GM18519 (cell line): ENCODE measurements at regions not wholly inside any gene's neighbourhood (a gene's known extent, or its start where the extent isn't known, plus 50 kb on each side); places are given as distances from the start of the nearest gene placed in this dataset.
"Not testable (repeated sequence)": the region's sequence is repeated elsewhere in the genome, so short reads cannot be mapped to it uniquely, and the experiment has no call there.

Source experiments
- ATAC-seq: cut with Tn5 transposase; IDR thresholded peaks from one replicate; pipeline ENCODE4 v1.9.1; 2021; ENCODE audit warnings: mild to moderate bottlenecking, moderate library complexity; ENCODE audit not compliant: unreplicated experiment, low FRiP score

DNA sequence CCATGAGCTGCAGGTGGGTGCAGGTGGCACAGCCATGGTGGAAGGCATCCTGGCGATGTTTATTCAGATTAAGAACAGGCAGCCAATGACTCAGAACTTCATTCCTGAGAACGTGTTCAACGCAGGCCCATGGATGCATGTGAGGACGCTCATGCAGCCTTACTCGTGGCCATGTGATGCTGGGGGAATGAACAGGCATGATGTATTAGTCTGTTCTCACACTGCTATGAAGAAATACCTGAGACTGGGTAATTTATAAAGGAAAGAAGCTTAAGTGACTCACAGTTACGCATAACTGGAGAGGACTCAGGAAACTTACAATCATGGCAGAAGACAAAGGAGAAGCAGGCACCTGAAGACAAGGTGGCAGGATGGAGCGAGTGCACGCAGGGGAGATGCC, 146.6 kb downstream of the RNASET2 start:
- ATAC-seq: no peak

DNA sequence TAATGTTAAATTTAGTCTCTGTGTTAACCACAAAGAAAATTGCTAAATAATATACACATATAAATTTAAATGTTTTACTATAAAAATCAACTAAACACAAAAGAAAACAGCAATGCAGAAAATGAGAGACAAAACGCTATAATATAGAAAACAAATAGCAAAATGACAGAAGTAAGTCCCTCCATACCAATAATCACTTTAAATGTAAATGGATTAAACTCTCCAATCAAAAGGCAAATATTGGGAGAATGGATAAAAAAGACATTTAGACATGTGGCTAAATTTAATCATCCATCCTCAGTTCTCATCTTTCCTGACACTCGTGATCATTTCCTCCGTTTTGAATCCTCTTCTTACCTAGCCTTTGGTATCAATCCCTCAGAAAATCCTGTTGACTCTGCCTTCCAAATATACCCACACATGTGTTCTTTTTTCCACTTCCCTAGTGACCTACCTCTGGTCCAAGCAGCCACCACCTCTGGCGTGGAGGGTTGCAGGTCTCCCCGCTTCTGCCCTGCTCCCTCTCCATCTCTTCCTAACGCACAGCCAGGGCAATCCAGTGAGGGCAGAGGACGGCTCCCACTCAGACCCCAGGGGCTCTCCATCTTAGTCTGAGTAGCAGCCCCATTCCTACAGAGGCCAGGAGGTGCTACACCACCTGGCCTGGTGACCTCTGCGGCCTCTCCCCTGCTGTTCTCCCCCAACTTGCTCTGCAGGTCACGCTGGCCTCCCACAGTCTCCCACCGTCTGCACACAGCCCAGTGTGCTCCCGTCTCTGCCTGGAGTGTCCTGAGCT, 149.2 kb downstream of the RNASET2 start:
- no peak for ATAC-seq

DNA sequence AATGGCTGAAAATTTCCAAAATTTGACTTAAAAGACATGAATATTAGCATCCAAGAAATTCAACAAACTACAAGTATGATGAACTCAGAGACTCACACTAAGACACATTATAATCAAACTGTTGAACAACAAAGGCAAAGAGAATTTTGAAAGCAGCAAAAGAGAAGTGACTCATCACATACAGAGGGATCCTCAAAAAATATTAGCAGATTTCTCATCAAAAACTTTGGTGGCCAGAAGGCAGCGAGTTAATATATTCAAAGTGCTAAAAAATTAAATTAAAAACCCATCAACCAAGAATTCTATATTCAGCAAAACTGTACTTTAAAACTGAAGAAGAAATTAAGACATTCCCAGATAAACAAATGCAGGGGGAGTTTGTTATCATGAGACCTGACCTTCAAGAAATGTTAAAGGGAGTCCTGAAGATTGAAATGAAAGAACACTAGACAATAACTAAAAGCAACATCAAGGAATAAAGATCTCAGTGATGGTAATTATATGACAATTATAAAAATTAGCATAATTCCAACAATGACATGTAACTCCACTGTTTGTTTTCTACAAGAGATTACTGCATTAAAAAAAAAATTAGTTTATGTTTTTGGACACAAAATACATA, 150.0 kb downstream of the RNASET2 start:
- no peak for ATAC-seq

DNA sequence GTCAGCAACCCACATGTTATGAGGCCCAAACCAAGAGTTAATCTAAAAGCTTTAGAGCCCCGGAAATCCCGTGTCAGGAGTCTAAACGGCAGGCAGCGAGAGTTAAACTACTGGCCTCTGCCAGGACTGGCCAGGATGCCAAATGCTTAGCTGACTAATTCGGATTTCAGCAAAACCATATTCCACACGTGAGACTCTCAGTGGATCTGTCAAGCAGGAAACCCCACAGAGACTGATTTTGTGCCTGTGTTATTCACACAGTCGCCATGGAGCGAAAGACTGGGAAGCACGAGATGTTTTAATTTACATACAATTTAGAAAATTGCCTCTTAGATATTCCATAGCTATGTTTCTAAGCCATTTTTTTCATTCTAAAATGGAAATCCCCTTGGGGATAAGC, 152.9 kb downstream of the RNASET2 start:
- ATAC-seq: no peak

DNA sequence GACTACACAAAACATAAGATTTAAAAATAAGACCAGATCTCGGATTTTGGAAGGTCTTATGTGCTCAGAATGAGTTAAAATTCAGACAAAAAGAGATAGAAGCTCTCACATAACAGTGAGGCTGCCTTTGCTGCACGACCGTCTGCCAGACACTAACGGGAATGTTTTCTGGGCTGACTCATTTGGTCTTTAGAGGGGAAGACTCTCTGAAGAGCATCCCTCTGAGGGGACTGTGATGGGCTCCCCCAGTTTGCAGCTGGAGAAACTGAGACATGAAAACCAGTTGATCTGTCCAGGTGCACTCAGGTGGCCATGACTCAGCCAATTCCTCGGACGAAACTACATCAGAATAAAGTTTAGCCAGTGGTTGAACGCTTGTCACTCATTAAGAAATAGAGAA, 153.9 kb downstream of the RNASET2 start:
- no peak for ATAC-seq

DNA sequence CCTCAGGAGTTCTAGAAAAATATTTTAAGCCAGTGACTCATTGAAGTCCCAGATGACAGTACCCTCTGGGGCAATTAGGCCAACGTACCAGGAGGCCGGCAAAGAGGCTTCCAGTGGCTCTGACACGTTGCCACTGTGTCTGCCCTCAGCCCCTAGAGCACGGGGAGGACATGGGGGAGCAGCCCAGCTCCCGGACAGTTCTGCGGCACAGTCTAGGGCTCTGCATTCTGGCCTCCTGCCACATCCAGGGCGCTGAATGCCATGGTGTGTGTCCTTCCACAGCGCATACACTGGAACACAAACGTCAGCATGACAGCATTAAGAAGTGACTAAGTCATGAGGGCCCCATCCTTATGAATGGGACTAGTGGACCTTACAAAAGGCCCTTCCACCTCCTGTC, 156.2 kb downstream of the RNASET2 start:
- ATAC-seq: no peak

DNA sequence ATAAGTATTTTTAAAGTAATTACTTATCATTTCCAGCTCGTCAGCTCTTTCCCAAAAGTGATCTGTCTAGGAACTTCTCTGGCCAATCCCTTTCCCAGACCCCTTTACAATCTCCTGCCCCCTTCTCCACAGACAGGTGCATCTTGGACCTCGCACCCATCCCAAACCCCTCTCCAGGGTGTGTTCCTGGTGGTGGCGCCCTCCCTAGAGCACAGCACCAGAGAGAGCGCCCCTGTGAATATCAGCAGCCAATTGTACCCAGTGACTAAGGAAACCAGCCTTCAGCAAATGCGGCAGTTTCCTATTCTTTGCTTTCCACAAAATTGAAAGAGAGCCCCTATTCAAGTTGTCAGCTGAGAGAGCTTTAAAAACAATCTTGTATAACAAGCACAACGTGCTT, 157.7 kb downstream of the RNASET2 start:
- no peak for ATAC-seq

DNA sequence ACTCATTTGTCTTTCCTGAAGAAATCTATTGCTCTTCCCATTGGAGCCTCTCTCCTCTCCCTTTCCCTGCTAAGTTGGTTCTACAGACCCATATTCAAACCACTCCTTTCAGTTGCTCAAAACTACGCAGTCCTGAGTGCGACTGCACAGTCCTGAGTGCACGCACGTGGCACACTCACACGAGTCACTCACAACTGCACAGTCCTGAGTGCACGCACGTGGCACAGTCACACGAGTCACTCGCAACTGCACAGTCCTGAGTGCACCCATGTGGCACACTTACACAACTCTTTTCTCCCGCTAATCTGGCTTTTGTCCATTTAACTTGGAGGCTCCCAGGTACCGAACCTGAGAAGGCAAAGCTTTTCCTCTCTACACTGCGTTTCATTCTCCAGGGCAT, 159.7 kb downstream of the RNASET2 start:
- ATAC-seq: no peak

DNA sequence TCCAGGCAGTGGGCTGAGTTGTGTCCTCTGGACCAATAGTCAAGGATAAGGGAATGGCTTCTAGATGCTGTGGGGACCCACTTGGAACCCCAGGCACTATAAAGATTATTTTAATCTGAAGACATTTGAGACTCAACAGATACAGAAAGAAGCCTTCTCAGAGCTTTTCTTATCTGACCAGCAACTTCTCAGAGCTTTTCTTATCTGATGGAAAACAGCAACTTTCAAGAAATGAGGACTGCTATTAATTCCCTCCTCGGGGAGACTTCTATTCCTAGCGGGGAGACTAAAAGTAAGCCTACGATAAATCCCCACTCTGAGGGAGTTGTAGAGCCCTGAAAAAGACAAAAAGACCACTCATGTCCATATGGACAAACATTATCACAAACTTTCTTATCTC, 160.5 kb downstream of the RNASET2 start:
- ATAC-seq: no peak

DNA sequence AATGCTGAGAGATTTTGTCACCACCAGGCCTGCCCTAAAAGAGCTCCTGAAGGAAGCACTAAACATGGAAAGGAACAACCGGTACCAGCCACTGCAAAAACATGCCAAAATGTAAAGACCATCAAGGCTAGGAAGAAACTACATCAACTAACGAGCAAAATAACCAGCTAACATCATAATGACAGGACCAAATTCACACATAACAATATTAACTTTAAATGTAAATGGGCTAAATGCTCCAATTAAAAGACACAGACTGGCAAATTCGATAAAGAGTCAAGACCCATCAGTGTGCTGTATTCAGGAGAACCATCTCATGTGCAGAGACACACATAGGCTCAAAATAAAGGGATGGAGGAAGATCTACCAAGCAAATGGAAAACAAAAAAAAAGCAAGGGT, 163.8 kb upstream of the RPS6KA2 start:
- ATAC-seq: not testable (repeated sequence)

DNA sequence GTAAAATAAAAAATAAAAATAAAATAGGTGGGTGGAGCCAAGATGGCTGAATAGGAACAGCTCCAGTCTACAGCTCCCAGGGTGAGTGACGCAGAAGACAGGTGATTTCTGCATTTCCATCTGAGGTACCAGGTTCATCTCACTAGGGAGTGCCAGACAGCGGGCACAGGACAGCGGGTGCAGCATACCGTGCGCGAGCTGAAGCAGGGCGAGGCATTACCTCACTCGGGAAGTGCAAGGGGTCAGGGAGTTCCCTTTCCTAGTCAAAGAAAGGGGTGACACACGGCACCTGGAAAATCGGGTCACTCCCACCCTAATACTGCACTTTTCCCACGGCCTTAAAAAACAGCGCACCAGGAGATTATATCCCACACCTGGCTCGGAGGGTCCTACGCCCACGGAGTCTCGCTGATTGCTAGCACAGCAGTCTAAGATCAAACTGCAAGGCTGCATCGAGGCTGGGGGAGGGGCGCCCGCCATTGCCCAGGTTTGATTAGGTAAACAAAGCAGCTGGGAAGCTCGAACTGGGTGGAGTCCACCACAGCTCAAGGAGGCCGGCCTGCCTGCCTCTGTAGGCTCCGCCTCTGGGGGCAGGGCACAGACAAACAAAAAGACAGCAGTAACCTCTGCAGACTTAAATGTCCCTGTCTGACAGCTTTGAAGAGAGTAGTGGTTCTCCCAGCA, 161.9 kb upstream of the RPS6KA2 start:
- ATAC-seq: not testable (repeated sequence)

DNA sequence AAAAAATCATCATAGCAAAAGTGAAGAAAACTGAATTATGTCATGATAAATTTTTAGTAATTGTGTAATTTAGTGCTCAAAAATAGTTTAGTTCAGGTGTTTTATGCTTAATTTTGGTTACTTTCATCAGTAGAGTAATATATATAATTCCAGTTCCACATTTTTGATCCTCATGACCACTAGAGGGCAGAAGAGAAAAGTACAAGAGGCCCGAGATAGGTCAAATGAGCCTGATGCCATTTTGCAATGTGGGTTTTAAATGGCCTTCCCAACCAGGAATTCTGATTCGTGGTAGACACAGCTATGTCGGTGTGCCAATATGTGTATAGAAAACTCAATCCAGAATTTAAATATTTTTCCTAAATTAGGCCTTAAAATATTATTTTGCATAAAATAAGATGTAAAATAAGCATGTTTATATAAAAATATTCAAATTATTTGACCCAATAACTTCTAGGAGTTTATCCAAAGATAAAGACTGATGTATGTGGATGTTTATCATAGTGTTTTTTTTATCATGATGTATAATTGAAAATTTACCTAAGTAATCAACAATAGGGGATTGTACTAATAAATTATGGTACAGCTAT, 159.7 kb upstream of the RPS6KA2 start:
- no peak for ATAC-seq

DNA sequence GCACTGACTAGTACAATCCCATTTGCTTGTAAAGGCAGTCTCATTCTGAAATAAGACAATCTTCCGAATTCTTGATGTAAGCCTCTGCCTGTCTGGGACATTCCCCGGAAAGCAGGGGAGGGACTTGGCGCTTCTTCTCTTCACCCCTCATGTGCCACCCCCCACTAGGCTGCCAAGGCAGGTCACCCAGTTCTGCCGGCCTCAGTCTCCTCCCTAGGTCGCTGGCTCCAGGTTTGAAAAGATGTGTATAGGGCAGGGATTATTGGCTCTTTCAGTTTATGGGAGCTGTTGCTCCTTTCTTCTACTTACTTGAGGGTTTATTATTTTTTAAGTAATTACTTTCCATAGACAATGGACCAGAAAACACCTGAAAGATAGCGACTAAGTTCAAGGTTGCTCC, 158.1 kb upstream of the RPS6KA2 start:
- ATAC-seq: no peak

DNA sequence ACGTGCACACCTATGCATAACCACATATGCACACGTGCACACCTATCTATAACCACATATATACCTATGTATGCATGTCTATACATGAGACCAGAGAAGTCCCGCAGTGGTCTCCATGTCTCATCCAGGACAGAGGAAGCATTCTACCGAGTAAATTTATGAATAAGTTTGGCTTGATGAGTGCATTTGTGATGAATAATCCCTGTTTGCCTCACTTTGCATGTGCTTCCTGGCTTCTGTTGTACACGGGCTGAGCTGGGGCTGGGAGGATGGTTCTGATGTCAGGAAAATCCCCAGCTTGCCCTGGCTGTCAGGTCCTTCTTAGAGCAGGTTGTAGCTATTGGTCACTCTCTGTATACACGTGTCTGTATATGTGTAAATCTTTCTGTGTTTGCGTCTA, 157.6 kb upstream of the RPS6KA2 start:
- ATAC-seq: no peak

DNA sequence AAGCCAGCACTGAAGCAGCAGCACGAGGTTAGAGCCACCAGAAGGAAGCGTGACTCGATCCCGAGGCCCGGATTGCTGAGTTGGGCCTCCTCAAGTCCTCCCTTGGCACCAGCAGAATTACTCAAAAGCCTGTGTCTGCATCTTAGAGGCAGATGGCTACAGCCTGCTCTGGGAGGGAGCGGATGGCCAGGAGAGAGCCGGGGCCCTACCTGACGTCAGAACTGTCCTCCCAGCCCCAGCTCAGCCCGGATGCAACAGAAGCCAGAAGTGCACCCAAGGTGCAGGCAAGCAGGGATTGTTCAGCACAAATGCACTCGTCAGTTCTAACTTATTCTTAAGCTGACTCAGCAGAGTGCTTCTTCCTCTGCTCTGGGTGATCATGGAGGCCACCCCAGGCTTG, 155.5 kb upstream of the RPS6KA2 start:
- ATAC-seq: no peak

DNA sequence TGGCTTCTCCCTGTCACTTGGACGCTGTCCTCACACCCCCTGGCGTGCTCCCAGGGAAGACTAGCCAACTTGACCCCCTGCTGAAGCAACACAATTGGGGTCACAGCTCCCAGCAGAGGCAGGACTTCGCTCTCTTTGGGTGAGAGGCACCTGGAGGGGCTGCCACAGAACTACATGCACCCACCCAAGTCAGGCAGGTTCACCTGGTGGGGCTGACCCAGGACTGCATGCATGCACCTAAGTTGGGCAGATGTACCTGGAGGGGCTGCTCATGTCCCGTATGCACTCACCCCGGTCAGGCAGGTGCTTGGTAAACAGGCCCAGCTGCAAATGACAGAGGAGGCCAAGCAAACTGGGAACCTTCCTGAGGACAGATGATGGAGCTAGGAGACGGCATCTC, 154.3 kb upstream of the RPS6KA2 start:
- ATAC-seq: no peak

DNA sequence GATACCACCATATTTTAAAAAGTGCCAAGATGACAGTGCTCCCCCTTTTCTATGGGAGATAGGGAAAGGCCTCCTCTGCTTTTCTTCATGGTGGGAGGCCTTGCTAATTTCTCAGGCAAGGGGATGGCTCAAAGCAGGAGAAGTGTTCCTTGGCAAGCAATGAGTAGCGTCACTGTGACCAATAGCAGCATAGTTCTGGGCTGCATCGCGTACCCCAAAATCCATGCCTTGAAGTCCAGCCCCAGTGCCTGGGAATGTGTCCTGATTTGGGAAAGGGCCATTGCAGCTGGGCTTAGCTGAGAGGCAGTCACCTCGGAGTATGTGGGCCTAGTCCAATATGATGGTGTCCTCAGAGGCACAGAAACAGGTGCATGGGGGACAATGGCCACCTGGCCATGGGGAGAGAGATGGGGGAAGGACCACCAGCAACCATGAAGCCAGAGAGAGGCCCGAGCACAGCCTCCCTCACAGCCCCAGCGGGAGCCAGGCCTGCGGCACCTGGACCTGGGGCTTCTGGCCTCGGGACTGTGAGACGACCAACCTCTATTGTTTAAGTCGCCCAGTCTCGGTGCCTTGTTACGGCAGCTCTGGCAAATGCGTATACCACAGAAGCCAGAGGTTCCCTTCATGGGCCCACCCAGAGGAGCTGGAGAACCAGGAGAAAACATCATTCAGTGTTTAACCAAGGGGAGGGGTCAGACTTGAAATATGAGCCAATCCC, 153.1 kb upstream of the RPS6KA2 start:
- no peak for ATAC-seq

DNA sequence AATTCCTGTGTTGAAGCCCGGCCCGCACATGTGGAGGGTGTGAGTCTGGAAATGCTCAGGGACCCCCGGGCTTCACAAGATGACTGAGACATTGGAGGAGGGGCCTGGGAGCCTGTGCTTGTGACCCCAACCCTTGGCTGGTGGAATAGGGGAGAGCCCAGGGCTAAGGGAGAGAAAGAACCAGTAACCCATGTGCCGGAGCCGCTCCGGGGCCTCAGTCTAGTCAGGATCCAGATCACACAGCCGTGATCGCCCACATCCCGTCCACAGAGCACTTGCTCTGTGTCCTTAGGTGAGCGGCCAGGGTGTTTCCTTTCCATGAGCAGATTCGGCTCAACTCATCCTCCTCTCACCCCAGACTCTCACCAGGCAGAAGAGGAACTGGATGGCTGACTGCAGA, 152.3 kb upstream of the RPS6KA2 start:
- ATAC-seq: no peak

DNA sequence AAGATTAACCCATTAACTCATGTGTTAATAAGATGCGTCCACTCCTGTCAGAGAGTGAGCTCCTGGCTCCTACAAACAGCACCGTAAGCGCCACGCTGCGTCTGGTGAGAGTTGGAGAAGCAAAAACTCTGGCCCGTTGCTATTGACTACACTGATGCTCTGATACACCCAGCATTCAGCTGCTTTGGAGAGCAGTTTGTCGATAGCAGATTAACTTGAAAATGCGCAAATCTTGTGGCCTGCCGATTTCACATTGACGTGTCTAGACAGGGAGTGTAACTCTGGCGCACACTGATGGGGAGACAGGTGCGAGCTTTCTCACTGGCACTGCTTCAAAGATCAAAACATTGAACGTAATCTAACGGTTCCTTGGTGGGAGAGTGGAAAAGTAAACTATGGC, 151.7 kb upstream of the RPS6KA2 start:
- ATAC-seq: no peak

DNA sequence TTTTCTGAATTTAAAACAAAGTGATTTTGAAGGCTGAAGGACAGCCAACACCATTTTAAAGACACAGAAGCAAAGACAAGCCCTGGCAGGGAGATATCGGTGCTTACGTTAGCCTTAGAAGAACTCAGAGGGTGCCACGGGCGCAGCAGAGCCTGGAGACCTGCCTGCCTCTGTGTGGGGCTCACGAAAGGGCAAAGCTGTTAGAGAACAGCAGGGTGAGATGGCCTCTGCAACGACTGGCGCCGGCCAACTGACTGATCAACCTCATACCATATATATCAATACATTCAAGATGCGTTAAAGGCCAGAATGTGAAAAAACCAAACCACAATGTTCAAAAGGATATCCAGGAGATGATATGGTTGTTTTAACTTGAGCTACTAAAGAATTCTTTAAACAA, 151.0 kb upstream of the RPS6KA2 start:
- no peak for ATAC-seq

DNA sequence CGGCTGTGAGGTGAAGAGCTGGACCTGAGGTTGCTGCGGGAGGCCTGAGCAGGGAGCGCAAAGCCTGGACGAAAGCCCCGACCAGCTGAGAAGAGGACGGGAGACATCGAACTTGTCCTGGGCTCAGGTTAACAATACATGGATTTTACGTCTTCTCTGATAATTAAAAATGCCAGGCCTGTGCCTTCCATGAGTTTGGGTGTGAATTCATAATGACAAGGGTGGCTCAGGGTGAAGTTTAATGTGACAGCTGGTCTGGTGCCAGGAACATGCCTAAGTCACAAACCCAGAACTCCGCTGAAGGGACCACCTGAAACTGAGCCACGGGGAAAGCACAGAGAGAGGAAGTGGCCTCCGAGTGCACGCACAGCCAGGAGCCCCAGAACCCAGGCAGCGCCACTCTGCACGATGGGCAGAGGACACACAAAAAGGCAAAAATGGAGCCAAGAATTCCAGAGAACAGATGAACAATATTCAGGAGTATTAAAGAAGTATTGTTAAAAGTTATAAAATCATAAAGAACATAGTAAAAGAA, 150.1 kb upstream of the RPS6KA2 start:
- no peak for ATAC-seq
